RPMI8226 (cell line): ENCODE measurements at regions not wholly inside any gene's neighbourhood (a gene's known extent, or its start where the extent isn't known, plus 50 kb on each side); places are given as distances from the start of the nearest gene placed in this dataset.
"Not testable (repeated sequence)": the region's sequence is repeated elsewhere in the genome, so short reads cannot be mapped to it uniquely, and the experiment has no call there.

Experiments
- DNase-seq: peaks from one replicate; pipeline ENCODE4 v3.0.0-alpha.2; 2015

DNA sequence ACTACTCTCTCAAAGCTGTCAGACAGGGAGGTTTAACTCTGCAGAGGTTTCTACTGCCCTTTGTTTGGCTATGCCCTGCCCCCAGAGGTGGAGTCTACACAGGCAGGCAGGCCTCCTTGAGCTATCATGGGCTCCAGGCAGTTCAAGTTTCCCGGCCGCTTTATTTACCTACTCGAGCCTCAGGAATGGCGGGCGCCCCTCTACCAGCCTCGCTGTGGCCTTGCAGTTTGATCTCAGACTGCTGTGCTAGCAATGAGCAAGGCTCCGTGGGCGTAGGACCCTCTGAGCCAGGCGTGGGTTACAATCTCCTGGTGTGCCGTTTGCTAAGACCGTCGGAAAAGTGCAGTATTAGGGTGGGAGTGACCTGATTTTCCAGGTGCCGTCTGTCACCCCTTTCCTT is 124.3 kb downstream of the PTCHD1 start:
- DNase-seq: not testable (repeated sequence)

DNA sequence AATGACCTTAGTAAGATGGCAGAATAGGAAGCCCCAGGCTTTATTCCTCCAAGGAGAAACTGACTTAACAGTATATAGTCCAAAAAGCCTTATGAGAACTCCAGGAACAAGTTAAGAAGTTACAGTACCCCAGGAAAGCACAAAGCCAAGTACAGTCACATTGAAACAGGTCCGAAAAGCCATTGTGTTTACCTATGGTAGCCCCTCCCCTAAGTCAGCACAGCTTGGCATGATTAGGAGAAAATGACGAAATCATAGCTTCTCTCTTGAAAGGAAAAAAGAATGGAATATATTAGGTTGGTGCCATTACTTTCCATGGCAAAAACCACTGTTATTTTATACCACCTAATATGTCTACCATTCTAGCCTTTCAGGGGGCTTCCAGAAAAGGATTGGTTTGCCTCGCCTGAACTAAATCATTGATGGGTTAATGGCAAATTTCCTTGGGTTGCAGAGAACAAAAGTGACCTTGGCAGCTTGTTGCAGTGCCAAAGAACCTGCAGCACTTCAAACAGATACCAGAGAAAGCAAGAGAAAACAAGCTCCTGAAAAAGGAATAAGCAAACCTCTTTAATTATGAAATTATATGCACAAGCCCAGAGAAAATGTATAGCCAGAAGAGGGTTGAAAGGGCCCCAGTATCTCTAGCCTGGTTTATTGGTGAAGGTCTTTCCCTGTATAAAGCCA is 130.6 kb downstream of the PTCHD1 start:
- DNase-seq: no peak

- DNase-seq: no peak
Measured at GRCh38 chrX:23465985-23466384, 131.3 kb downstream of the PTCHD1 start.

- DNase-seq: no peak
Measured at GRCh38 chrX:23478056-23478455, 143.4 kb downstream of the PTCHD1 start.

- DNase-seq: no peak
Measured at GRCh38 chrX:23478561-23478960, 143.9 kb downstream of the PTCHD1 start.

DNA sequence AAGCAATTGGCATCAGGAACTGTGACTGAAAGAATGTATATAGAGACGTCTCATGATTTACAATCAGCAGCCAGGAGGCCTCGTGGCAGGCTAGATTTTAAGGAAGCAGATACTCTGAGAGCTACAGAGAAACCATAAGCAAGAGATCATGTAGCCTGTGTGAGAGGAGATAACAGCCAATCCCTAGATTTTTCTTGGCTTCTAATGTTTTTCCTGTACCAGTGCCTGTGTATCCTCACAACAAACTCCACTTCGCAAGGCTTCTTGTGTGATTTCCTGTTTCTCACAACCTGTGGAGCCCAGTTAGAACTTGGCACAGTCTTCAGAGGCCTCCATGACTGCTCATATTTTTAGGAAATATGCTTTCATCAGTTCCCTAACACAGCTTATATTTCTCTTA is 147.9 kb downstream of the PTCHD1 start:
- DNase-seq: no peak

- DNase-seq: no peak
Measured at GRCh38 chrX:23483396-23483795, 148.7 kb downstream of the PTCHD1 start.

GRCh38 chrX:23493941-23494374 is 159.3 kb downstream of the PTCHD1 start:
- DNase-seq: peak; percentile 4

DNA sequence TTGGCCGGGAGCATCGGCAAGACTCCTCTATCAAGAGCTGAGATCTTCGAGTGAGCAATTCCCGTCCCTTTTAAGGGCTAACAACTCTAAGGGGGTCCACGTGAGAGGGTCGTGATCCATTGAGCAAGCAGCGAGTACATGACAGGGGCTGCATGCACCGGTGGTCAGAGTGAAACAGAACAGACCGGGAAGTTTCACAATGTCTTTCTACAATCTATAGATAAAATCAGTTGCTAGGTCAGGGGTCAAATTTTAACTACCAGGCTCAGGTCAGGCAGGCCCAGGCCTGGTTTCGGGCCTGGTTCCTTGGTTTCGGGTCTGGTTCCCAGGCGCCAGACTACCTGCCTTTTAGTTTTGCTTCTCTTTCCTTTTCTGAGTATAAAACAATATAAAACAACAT is 160.1 kb downstream of the PTCHD1 start:
- DNase-seq: no peak

- DNase-seq: no peak
Measured at GRCh38 chrX:23497919-23498318, 163.3 kb downstream of the PTCHD1 start.

DNA sequence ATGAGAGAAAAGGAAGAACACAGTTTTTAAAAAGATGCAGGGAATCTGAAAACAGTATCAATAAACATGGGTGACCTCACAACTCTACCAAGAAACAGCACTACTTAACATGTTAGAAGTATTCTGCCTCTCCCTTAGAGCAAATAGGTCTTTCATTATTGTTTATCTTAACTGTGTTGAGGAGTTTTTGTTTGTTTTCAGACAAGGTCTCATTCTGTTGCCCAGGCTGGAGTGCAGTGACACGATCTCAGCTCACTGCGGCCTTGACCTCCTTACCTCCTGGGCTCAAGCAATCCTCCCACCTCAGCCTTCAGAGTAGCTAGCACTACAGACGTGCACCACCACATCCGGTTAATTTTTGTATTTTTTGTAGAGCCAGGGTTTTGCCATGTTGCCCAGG is 165.3 kb upstream of the PRDX4 start:
- no peak for DNase-seq

GRCh38 chrX:23503835-23504539 is 163.3 kb upstream of the PRDX4 start:
- no peak for DNase-seq

DNA sequence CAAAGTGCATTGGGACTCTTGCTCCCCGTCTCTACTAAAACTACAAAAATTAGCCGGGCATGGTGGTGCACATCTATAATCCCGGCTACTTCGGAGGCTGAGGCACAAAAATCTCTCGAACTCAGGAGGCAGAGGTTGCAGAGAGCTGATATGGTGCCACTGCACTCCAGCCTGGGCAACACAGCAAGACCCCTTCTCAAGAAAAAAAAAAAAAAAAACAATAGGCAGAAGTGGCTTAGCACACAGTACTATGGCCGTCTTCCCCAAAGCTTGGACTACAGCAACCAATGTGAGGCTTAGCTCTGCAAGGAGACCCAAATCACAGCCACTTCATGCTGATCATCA is 162.8 kb upstream of the PRDX4 start:
- DNase-seq: no peak

DNA sequence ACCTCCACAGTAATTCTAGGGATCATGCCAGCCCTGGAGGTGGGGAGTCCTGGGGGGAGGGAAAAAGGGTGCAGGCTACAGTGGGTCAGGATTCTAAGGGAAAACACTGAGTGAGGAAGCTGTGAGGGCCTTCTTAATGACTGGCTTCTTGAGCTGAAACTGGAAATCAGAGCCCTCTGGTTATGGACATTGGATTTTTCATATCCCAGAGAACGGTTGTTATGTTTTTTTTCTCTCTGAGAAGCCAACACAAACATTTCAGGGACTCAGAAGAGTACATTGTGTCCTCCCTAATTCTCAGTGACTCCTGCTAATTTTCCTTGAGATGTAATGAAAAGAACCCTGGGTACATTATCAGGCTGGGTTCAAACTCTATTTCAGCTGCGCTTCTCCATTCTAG is 162.4 kb upstream of the PRDX4 start:
- no peak for DNase-seq

- DNase-seq: no peak
Measured at GRCh38 chrX:23505531-23506303, 161.6 kb upstream of the PRDX4 start.

DNA sequence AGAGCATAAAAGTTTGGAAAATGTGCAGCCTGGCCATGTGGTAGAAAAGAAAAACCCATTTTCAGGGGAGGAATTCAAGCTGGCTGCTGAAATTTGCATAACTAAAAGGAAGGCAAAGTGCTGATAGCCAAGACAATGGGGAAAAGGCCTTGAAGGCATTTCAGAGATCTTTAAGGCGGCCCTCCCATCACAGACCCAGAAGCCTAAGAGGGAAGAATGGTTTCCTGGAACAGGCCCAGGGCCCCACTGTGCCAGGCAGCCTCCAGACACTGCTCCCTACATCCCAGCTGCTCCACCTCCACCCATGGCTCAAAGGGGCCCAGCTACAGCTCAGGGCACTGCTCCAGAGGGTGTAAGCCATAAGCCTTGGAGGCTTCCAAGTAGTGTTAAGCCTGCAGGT is 158.0 kb upstream of the PRDX4 start:
- no peak for DNase-seq

- no peak for DNase-seq
Measured at GRCh38 chrX:23511793-23512192, 155.5 kb upstream of the PRDX4 start.

GRCh38 chrX:23513121-23513520 is 154.2 kb upstream of the PRDX4 start:
- DNase-seq: no peak

- DNase-seq: no peak
Measured at GRCh38 chrX:23514082-23514481, 153.2 kb upstream of the PRDX4 start.

GRCh38 chrX:23515028-23515427 is 152.3 kb upstream of the PRDX4 start:
- peak; percentile 72 for DNase-seq

DNA sequence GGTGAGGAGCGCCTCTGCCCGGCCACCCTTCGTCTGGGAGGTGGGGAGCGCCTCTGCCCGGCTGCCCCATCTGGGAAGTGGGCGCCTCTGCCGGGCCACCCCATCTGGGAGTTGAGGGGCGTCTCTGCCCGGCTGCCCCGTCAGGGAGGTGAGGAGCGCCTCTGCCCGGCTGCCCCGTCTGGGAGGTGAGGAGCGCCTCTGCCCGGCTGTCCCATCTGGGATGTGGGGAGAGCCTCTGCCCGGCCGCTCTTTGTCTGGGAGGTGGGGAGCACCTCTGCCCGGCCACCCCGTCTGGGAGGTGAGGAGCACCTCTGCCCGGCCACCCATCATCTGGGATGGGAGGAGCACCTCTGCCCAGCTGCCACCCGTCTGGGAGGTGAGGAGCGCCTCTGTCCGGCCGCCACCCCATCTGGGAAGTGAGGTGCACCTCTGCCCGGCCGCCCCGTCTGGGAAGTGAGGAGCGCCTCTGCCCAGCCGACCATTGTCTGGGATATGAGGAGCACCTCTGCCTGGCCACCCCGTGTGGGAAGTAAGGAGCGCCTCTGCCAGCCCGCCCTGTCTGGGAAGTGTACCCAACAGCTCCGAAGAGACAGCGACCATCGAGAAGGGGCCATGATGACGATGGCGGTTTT is 144.2 kb upstream of the PRDX4 start:
- not testable (repeated sequence) for DNase-seq

GRCh38 chrX:23524467-23524866 is 142.8 kb upstream of the PRDX4 start:
- no peak for DNase-seq

DNA sequence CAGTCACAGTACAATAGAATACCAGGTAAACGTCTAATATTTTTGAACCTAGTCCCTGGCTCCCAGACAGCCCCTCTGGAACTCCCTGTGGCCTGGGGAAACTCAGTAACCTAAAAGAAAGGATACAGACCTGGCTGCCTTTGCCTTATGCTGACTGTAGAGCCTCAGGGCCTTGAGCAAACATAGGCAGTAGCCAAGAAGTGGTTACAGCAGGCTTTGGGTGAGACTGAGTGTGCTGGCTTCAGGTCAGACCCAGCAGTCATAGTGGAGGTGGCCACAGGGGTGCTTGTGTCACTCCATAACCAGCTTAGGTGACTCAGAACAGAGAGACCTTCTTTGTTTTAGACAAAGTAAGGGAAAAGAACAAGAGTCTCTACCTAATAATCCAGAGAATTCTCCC is 141.8 kb upstream of the PRDX4 start:
- no peak for DNase-seq

DNA sequence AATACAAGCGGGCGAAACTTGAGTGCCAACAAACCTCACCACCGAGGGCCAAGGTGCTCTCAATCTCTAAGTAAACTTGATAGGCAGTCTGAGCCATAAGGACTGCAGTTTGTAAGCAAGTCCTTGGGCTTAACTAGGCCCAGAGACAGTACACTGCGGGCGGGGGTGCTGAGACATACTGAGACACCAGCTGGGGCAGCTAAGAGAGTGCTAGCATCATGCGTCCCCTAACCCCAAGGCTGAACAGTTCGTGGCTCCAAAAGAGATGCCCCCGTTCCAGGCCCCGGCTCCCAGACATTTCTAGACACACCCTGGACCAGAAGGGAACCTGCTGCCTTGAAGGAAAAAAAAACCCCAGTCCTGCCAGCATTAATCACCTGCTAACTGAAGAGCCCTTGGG is 126.8 kb upstream of the PRDX4 start:
- no peak for DNase-seq
